ENCODE measurements at regions not wholly inside any gene's neighbourhood (a gene's known extent, or its start where the extent isn't known, plus 50 kb on each side); places are given as distances from the start of the nearest gene placed in this dataset.

DNA sequence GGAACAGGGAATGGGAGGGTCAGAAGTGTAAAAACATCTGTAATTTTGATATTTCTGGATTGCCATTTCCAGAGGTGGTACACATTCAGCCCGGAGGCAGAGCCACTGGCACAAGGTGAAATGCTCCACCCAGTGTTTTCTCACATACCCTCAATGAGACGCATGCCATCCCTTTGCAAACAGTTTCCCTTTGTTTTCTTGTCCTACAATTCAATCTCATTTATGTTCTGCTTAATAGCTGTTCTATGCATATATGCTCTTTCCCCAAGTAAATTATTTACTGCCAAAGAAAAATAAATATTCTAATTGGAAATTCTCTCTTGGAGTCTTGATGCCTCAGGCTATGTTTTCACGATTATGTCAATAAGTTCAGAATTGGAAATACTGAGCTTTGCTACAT is 369.7 kb upstream of the AKR1E2 start:
- Histone ChIP-seq H3K36me3 (no peaks in the 10 kb centered on the region), H3K9me3 (no peaks in the 10 kb centered on the region), H3K4me1 (no peaks in the 10 kb centered on the region), H3K27me3 (no peaks in the 10 kb centered on the region), H3K4me3 (no peak overlapping the region), H3K27ac (no peak overlapping the region)
- TF ChIP-seq POLR2A (IDR thresholded peaks at IDR 0.05) (no peak), EP300 (IDR thresholded peaks at IDR 0.05) (no peak), POLR2AphosphoS5 (IDR thresholded peaks at IDR 0.05) (no peak)
- TF ChIP-seq, protein P1, sequence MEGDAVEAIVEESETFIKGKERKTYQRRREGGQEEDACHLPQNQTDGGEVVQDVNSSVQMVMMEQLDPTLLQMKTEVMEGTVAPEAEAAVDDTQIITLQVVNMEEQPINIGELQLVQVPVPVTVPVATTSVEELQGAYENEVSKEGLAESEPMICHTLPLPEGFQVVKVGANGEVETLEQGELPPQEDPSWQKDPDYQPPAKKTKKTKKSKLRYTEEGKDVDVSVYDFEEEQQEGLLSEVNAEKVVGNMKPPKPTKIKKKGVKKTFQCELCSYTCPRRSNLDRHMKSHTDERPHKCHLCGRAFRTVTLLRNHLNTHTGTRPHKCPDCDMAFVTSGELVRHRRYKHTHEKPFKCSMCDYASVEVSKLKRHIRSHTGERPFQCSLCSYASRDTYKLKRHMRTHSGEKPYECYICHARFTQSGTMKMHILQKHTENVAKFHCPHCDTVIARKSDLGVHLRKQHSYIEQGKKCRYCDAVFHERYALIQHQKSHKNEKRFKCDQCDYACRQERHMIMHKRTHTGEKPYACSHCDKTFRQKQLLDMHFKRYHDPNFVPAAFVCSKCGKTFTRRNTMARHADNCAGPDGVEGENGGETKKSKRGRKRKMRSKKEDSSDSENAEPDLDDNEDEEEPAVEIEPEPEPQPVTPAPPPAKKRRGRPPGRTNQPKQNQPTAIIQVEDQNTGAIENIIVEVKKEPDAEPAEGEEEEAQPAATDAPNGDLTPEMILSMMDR (IDR thresholded peaks at IDR 0.05): no peak
- 73 to 90% methylated on average over 3 of the region's 3 CpGs for WGBS, 2 donors
- DNase-seq: no peak
- intact Hi-C loops (cut with DNase I): no loop called here

DNA sequence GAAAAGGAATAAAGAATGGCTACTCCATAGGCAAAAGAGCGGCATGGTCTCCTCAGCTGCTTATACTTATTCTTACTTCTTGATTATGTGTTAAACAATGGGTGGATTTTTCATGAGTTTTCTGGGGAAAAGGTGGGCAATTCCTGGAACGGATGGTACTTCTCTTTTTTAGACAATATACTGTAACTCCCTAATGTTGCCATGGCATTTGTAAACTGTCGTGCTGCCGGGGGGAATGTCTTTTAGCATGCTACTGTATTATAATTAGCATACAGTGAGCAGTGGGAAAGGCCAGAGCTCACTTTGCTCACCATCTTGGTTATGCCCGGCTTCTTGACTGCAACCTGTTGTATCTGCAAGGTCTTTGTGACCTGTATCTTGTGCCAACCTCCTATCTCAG is 372.1 kb upstream of the AKR1E2 start:
- H3K4me1 ChIP-seq: no peaks in the 10 kb centered on the region
- no peaks in the 10 kb centered on the region for H3K36me3 ChIP-seq
- no peak for DNase-seq
- no peaks in the 10 kb centered on the region for H3K27me3 ChIP-seq
- intact Hi-C loops (cut with DNase I): no loop called here
- H3K27ac ChIP-seq: no peak overlapping the region
- no peaks in the 10 kb centered on the region for H3K9me3 ChIP-seq
- no peak overlapping the region for H3K4me3 ChIP-seq
- 76 to 78% methylated on average over 5 of the region's 5 CpGs for WGBS, 2 donors
- TF ChIP-seq POLR2AphosphoS5 (IDR thresholded peaks at IDR 0.05) (no peak), EP300 (IDR thresholded peaks at IDR 0.05) (no peak), POLR2A (IDR thresholded peaks at IDR 0.05) (no peak)
- TF ChIP-seq, protein P1 (IDR thresholded peaks at IDR 0.05): no peak

DNA sequence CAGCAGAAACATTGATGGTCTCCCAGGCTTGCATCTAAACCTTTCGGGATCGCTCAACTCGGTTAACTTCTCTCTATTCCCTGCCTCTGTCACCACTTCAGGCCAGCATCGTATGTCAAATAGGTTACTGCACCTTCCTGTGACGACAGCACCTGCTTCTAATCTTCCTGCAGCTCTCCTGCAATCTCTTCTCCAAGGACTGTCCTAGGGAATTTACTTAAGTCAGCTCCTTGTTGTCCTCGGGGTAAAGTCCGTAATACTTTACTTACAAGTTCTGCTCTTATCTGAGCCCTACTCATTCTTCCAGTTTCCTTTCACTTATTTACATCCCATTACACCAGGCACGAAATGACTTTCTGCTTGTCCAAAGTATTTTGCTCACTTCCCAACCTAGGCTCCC is 372.7 kb upstream of the AKR1E2 start:
- H3K27me3 ChIP-seq: no peaks in the 10 kb centered on the region
- no peaks in the 10 kb centered on the region for H3K36me3 ChIP-seq
- TF ChIP-seq POLR2A (IDR thresholded peaks at IDR 0.05): no peak
- TF ChIP-seq POLR2AphosphoS5 (IDR thresholded peaks at IDR 0.05): no peak
- TF ChIP-seq, protein P1 (IDR thresholded peaks at IDR 0.05): no peak
- no peak for TF ChIP-seq EP300 (IDR thresholded peaks at IDR 0.05)
- H3K27ac ChIP-seq: no peak overlapping the region
- 60 to 81% methylated on average over 8 of the region's 8 CpGs for WGBS, 2 donors
- intact Hi-C loops (cut with DNase I): no loop called here
- DNase-seq: no peak
- H3K4me1 ChIP-seq: peaks cover 0 to 3% (median under 1%) of the 10 kb centered on the region in 4 donors
- H3K9me3 ChIP-seq: no peaks in the 10 kb centered on the region
- H3K4me3 ChIP-seq: no peak overlapping the region

DNA sequence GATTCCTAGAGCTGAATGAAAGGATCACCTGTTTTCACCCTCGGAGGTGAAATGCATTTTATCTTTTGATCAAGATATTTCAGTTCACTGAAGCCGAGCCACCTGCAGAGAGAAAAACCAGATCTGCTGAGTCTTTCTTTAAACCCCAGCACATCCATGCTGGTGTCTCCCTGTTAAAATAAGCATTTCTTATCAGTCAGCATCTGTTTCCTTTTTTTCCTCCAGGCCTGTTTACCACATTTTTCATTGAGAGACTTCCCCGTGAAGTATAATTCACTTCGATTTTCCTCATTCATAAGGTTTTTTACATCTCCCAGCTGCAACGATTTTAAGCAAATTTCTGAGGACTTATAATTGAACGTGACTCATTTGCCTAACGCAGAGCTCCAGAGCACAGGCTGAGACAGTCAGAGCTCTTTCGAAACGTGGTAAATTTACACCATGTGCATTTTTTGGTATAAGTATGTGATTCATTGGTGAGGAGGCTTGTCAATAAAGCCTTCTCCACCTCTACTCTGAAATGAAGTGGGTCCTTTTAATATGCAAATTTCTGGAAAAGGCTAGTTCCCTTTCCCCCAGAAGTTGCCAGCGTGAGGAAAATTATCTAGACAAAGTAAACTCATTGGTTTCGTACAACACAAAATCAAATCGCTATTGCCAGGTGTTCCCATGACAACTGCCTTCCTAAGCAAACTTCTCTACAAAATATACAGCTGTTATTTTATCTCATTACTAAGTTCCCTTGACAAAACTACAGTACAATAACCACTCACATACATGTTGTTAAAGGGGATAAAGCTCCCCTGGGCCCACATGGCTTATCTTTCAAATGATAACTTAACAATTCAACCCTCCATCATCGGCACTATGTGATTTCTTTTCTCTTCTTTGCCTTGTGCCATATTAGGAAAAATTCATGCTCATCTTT is 374.8 kb upstream of the AKR1E2 start:
- Histone ChIP-seq H3K36me3 (no peaks in the 10 kb centered on the region), H3K4me1 (peaks cover 0 to 8% (median 5%) of the 10 kb centered on the region in 4 donors), H3K9me3 (no peaks in the 10 kb centered on the region), H3K27me3 (no peaks in the 10 kb centered on the region), H3K27ac (no peak overlapping the region), H3K4me3 (no peak overlapping the region)
- TF ChIP-seq, protein P1 (IDR thresholded peaks at IDR 0.05): no peak
- TF ChIP-seq EP300 (IDR thresholded peaks at IDR 0.05) (no peak), POLR2A (IDR thresholded peaks at IDR 0.05) (no peak), POLR2AphosphoS5 (IDR thresholded peaks at IDR 0.05) (no peak)
- no peak for DNase-seq
- WGBS, 2 donors: 36 to 69% methylated on average over 13 of the region's 13 CpGs
- intact Hi-C loops (cut with DNase I): no loop called here

Measured in sigmoid colon (tissue), 6 donors.